Adipose tissue (tissue), 3 donors: ENCODE measurements at regions not wholly inside any gene's neighbourhood (a gene's known extent, or its start where the extent isn't known, plus 50 kb on each side); places are given as distances from the start of the nearest gene placed in this dataset.

Experiments
- H3K27ac ChIP-seq: one replicate; pipeline ENCODE4 v1.5.1; 2013; ENCODE audit warnings: low read depth, low read length
- WGBS, 3 donors: extraction: QIAGEN DNeasy Blood & Tissue Kit; methylation state at CpG; one replicate each; pipeline ENCODE4 v1.1.7; 2013; 5-methylcytosine and 5-hydroxymethylcytosine counted together
- donor health status: healthy with polysubstance abuse.
- donor health status: Bipolar disorder and iron deficiency.
- donor health status: healthy.

GRCh38 chr3:72120806-72121778 is 336.1 kb upstream of the PROK2 start:
- H3K27ac ChIP-seq, result no peak overlapping the region
- 61 to 80% (median 68%) methylated on average over 5 of the region's 5 CpGs for WGBS, 3 donors

DNA sequence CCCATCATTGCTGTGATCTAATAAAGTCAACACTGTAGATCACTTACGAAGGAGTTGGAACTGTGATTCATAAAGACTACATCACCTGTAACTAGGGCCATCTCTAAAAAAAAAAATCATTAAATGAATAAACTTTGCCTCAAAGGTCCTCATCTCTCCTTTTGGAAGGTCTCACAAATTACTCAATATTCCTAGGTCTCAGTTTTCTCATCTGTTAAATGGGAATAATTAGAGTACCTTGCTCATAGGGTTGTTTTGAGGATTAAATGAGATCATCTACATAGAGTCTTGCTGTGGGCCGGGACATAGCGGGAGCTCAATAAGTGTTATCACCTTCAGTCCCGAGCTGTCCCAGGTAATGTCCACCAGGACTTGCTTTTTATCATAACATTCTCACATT is 335.1 kb upstream of the PROK2 start:
- WGBS, 3 donors, result 96 to 98% (median 98%) methylated on average over 4 of the region's 4 CpGs
- H3K27ac ChIP-seq, result no peak overlapping the region

- no peak overlapping the region for H3K27ac ChIP-seq
Measured at GRCh38 chr3:72118628-72119027, 333.7 kb upstream of the PROK2 start.

DNA sequence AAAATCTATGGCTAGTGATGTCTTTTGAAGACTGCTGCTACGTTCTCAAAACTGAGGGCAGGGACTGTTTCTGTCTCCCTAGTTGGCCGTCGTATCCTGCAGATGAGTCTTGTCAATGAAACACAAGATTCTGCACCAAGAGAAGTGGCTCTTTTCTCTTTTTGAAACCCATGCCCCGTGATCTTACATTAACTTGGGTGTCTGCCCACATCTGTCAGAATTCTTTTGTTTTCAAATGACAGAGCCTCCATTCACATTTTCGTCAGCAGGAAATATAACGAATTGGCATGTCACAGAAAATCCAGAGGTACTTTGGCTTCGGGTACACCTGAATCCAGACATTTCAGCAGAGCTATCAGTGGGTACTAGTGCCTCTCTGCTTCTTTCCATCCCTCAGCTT is 331.3 kb upstream of the PROK2 start:
- WGBS, 3 donors, result 88 to 94% (median 90%) methylated on average over 7 of the region's 7 CpGs
- H3K27ac ChIP-seq, result no peak overlapping the region

DNA sequence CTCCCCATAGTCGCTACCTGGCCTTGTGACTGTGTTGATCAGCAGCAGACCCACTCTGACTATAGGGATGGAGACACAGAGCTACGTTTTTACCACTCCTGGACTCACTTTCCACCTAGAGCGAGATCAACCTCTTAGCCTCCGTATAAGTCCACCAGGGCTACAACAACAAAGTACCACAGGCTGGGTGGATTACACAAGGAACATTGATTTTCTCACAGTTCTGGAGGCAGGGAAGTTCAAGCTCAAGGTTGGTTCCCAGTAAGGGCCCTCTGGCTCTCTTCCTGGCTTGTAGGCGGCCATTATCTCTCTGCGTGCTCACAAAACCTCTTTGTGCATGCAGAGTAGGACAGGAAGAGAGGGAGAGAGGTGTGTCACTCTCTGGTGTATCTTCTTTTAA is 330.4 kb upstream of the PROK2 start:
- WGBS, 3 donors, result 91 to 97% (median 97%) methylated on average over 6 of the region's 6 CpGs
- H3K27ac ChIP-seq, result no peak overlapping the region

DNA sequence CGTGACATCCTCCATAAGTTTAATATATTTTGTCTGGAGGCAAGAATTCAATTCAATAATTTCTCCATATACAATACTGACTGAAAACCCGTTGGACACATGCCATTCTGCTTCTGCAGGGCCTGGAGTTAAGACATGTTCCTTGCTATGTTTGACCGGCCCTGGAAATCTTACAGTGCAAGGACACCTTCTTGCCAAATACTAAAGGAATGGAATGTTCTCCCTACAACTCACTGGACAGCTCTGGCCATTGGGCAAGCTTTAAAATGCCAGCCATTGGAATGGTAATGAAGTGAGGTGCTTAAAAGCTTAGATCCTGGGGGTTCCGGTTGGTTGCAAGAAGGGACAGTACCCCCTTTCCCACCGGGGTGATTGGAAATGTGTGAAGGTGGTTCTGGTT is 329.8 kb upstream of the PROK2 start:
- 68 to 70% (median 69%) methylated on average over 5 of the region's 5 CpGs for WGBS, 3 donors
- H3K27ac ChIP-seq, result no peak overlapping the region

GRCh38 chr3:72113964-72114363 is 329.0 kb upstream of the PROK2 start:
- H3K27ac ChIP-seq, result no peak overlapping the region
- WGBS, 3 donors, result 97 to 99% (median 99%) methylated on average over 3 of the region's 3 CpGs

DNA sequence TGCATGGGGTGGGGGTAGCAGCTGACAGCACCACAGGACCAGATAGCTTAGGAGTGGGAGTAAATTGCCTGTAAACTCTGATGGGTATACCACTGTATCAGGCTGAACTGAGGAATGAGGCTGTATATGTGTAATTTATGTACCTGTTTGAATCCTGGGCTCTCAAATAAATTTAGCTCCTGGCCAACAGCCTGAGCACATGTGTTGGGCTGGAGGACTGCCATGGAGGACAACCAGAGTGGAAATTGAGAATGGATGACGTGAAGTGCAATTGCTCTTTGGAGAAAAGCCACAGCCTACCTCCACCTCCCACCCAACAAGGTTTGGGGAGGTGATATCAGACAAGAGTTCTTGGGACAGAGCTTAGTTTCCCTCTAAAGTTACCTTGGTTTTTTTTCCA is 328.6 kb upstream of the PROK2 start:
- WGBS, 3 donors, result 88 to 90% (median 89%) methylated on average over 1 of the region's 1 CpG
- no peak overlapping the region for H3K27ac ChIP-seq

DNA sequence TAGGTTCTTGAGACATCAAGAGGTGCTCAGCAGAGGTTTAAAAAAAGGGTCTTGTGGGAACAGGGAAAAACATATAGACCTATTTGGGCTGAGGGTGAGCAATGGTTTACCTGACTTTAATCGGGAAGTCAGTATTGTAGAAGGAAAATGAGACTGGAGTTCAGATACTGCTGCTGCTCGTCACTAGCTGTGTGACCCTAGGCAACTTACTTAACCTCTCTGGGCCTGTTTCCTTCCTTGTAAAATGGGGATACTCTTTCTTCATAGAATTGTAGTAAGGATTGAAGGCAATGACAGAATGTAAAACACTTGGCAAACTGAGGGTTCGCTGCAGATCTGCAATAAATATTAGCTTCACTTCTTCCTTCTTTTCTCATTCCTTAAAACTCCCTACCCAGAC is 327.5 kb upstream of the PROK2 start:
- H3K27ac ChIP-seq, result no peak overlapping the region
- WGBS, 3 donors, result 89 to 93% (median 90%) methylated on average over 3 of the region's 3 CpGs

DNA sequence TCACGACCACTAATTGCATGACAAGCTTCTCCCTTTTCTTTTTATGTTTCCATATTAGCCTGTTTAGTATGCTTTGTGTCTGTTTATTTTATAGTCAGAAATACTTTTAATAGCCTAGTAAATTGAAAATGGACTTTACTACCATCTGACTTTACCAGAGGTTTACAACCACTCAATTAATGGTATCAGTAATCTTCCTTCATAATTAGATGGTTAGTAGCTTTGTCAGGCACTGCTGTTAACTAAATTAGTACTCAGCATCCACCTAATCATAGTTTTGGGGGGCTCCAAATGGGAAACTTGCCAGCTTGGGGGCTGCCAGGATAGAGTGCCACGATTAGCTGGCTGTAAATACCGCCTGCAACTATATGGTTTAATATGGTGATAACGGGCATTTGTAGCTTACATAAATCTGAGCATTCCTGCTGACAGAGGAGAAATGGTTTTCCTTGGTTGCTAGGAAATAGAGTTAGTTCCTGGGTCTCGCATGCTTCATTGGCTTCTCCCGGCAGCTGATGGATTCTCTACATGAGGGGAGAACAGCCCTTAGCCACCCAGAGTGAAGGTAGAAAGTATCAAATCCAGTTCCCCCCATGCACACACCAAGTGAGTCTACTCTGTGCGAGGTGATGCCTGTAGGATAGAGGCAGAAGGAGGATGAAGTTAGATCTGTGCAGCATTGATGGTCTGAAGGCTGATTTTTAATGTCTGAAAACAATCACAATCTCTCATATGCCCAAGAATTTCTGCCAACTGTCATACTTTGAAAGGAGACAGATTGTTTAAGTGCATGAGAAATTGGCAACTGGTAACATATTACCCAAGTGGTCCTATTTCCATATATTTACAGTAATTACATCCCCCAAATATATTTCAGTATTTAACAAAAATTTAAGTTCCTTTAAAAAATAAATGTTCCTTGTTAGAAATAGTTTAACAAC is 326.6 kb upstream of the PROK2 start:
- no peak overlapping the region for H3K27ac ChIP-seq
- 82 to 85% (median 82%) methylated on average over 7 of the region's 7 CpGs for WGBS, 3 donors

- 79 to 81% (median 79%) methylated on average over 17 of the region's 17 CpGs for WGBS, 3 donors
- H3K27ac ChIP-seq, result no peak overlapping the region
Measured at GRCh38 chr3:72109327-72110259, 324.6 kb upstream of the PROK2 start.

DNA sequence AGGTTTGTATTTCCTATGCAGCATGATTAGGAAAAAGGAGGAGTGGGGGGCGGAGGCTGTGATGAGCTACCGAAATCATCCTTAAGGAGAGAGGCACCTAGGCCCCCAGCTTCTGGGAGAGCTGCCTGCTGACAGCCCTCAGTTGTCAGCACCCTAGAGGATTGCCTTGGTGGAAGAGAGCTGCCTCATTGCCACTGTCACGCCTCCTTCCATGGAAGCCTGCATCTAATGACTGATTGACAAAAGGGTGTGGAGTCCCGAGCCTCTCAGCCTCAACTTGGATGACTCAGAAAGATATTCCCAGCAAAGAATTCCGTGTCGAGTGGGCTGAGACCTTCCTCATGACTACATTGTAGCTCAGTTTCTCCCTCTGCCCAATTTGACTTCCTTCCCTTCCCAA is 320.4 kb upstream of the PROK2 start:
- WGBS, 3 donors, result 71 to 78% (median 74%) methylated on average over 6 of the region's 6 CpGs
- no peak overlapping the region for H3K27ac ChIP-seq

DNA sequence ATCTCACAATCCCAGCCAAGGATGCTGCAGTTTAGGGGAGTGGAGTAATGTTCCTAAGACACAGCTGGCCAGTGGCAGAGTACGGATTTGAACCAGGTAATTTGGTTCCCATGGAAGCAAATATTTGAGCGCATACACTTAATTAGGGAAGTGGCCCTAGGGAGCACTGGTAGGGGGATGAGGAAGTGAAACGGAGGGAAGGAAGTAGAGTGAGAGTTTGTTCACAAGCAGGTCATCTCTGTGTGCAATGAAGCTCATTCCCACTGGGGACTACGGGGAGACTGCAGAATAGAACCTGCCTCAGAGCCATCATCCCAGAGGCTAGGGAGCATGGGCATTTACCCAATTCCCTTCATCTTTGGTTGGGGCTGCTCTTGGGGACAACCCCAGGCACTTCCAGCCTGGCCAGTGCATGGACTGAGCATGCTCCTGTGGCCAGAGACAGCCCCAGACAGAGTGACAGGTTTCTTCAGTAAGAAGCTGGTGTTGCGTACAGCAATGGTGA is 317.2 kb upstream of the PROK2 start:
- WGBS, 3 donors, result 43 to 60% (median 44%) methylated on average over 5 of the region's 5 CpGs
- H3K27ac ChIP-seq, result no peak overlapping the region

DNA sequence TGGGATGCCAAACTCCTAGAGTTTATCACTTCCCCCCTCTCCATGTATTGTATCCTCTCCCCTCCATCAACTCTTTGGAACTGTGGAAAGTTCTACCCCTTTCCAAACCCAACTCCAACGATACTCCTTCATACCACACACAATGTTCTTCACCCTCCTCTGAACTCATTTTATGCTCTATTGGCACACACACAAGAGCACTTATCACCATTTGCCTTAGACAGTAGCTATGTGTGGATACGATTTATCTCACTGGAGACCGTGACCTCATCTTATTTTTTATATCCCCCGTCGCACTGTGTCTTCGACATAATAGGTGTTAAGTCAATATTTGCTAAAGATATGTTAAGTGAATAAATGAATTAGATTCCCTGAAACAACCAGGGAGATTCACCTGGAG is 316.5 kb upstream of the PROK2 start:
- 34 to 69% (median 65%) methylated on average over 6 of the region's 6 CpGs for WGBS, 3 donors
- H3K27ac ChIP-seq, result no peak overlapping the region

DNA sequence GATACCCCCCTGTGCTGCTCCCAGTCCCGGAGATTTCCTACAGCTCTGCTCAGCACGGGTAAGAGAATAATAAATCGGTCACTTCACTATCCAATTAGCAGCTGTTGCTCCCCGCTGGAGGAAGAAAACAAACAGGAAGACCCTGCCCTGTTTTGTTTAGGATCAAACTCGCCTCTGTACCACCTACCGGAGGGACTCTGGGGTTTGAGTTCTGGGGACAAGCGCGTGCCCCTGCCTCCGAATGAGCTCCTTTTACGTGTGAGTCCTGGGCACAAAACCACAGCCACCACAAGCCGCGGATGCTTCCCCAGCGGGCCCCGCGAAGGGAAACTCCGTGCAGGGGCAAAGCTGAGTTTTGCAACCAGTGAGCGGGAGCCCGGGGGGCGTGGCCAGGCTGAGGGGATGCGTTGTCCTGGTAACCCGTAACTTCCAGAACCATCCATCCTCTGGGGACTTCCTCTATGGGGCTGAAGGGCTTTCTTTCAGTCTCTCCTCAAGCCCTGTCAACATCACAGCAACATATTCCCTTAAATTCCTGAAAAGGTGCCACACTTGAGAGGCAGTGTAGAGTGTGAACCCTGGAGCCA is 315.7 kb upstream of the PROK2 start:
- WGBS, 3 donors, result 0 to 1% (median 1%) methylated on average over 21 of the region's 21 CpGs
- no peak overlapping the region for H3K27ac ChIP-seq

DNA sequence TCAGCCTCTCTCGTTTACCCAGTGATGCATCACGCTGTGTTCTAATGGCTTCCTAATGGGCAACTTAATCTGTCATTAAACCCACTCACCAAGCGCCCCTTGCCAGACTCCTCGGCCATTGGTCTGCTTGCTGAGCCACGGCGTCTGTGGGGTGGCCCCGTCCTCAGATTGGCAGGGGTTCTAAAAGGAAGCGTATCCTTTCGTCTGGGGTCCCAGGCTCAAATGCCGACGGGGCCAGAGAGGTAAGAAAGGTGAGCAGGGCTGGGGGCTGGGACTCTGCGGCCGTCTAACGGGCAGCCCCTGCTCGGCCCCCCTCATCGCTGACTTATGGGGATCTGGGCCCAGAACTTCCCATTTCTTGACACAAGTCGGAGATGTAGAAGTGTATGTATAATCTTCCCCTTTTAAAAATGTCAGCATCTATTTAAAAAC is 315.1 kb upstream of the PROK2 start:
- WGBS, 3 donors, result 26 to 51% (median 39%) methylated on average over 17 of the region's 17 CpGs
- H3K27ac ChIP-seq, result no peak overlapping the region

GRCh38 chr3:72099326-72100079 is 314.6 kb upstream of the PROK2 start:
- 49 to 87% (median 86%) methylated on average over 14 of the region's 14 CpGs for WGBS, 3 donors
- H3K27ac ChIP-seq, result no peak overlapping the region
